ENCODE measurements at regions not wholly inside any gene's neighbourhood (a gene's known extent, or its start where the extent isn't known, plus 50 kb on each side); places are given as distances from the start of the nearest gene placed in this dataset.
"Not testable (repeated sequence)": the region's sequence is repeated elsewhere in the genome, so short reads cannot be mapped to it uniquely, and the experiment has no call there.

GRCh38 chr10:113491967-113492565 is 60.8 kb upstream of the HABP2 start:
- TF ChIP-seq PAX5 (IDR thresholded peaks at IDR 0.05; ENCODE audit: insufficient read depth, low read length, severe bottlenecking) (no peak), POLR2AphosphoS5 (IDR thresholded peaks at IDR 0.05; ENCODE audit: low read depth, low read length) (no peak), POU2F2 (IDR thresholded peaks at IDR 0.05; ENCODE audit: low read depth, low read length) (no peak), TAF1 (IDR thresholded peaks at IDR 0.05; ENCODE audit: low read depth, low read length) (no peak), SPI1 (IDR thresholded peaks at IDR 0.05; ENCODE audit: low read depth, low read length) (no peak), POLR2A (IDR thresholded peaks at IDR 0.05; ENCODE audit: low read depth, low read length) (no peak)
- DNase-seq (ENCODE audit: insufficient read length, low spot score) (no peak), FAIRE-seq (no peak)

GRCh38 chr10:113493195-113493594 is 59.7 kb upstream of the HABP2 start:
- TF ChIP-seq POLR2A (IDR thresholded peaks at IDR 0.05; ENCODE audit: low read depth, low read length) (no peak), PAX5 (IDR thresholded peaks at IDR 0.05; ENCODE audit: insufficient read depth, low read length, severe bottlenecking) (no peak), POLR2AphosphoS5 (IDR thresholded peaks at IDR 0.05; ENCODE audit: low read depth, low read length) (no peak), POU2F2 (IDR thresholded peaks at IDR 0.05; ENCODE audit: low read depth, low read length) (no peak), TAF1 (IDR thresholded peaks at IDR 0.05; ENCODE audit: low read depth, low read length) (no peak), SPI1 (IDR thresholded peaks at IDR 0.05; ENCODE audit: low read depth, low read length) (no peak)
- no peak for DNase-seq (ENCODE audit: insufficient read length, low spot score)
- FAIRE-seq = no peak

GRCh38 chr10:113493882-113494301 is 59.0 kb upstream of the HABP2 start:
- DNase-seq (ENCODE audit: insufficient read length, low spot score) (no peak), FAIRE-seq (no peak)
- TF ChIP-seq PAX5 (IDR thresholded peaks at IDR 0.05; ENCODE audit: insufficient read depth, low read length, severe bottlenecking) = no peak
- no peak for TF ChIP-seq SPI1 (IDR thresholded peaks at IDR 0.05; ENCODE audit: low read depth, low read length)
- TF ChIP-seq POLR2A (IDR thresholded peaks at IDR 0.05; ENCODE audit: low read depth, low read length) = no peak
- TF ChIP-seq POU2F2 (IDR thresholded peaks at IDR 0.05; ENCODE audit: low read depth, low read length) = no peak
- TF ChIP-seq TAF1 (IDR thresholded peaks at IDR 0.05; ENCODE audit: low read depth, low read length) = no peak

- TF ChIP-seq POLR2AphosphoS5 (IDR thresholded peaks at IDR 0.05; ENCODE audit: low read depth, low read length) = no peak
- no peak for TF ChIP-seq POU2F2 (IDR thresholded peaks at IDR 0.05; ENCODE audit: low read depth, low read length)
- no peak for TF ChIP-seq PAX5 (IDR thresholded peaks at IDR 0.05; ENCODE audit: insufficient read depth, low read length, severe bottlenecking)
- no peak for TF ChIP-seq POLR2A (IDR thresholded peaks at IDR 0.05; ENCODE audit: low read depth, low read length)
- TF ChIP-seq TAF1 (IDR thresholded peaks at IDR 0.05; ENCODE audit: low read depth, low read length) = no peak
- TF ChIP-seq SPI1 (IDR thresholded peaks at IDR 0.05; ENCODE audit: low read depth, low read length) = no peak
- FAIRE-seq (no peak), DNase-seq (ENCODE audit: insufficient read length, low spot score) (no peak)
Measured at GRCh38 chr10:113494761-113495160, 58.1 kb upstream of the HABP2 start.

GRCh38 chr10:113495553-113495952 is 57.3 kb upstream of the HABP2 start:
- FAIRE-seq (no peak), DNase-seq (ENCODE audit: insufficient read length, low spot score) (no peak)
- no peak for TF ChIP-seq POU2F2 (IDR thresholded peaks at IDR 0.05; ENCODE audit: low read depth, low read length)
- no peak for TF ChIP-seq POLR2A (IDR thresholded peaks at IDR 0.05; ENCODE audit: low read depth, low read length)
- TF ChIP-seq SPI1 (IDR thresholded peaks at IDR 0.05; ENCODE audit: low read depth, low read length) = no peak
- TF ChIP-seq PAX5 (IDR thresholded peaks at IDR 0.05; ENCODE audit: insufficient read depth, low read length, severe bottlenecking) = no peak
- TF ChIP-seq POLR2AphosphoS5 (IDR thresholded peaks at IDR 0.05; ENCODE audit: low read depth, low read length) = no peak

- DNase-seq (ENCODE audit: insufficient read length, low spot score) (no peak), FAIRE-seq (no peak)
- TF ChIP-seq POLR2A (IDR thresholded peaks at IDR 0.05; ENCODE audit: low read depth, low read length) (no peak), SPI1 (IDR thresholded peaks at IDR 0.05; ENCODE audit: low read depth, low read length) (no peak), TAF1 (IDR thresholded peaks at IDR 0.05; ENCODE audit: low read depth, low read length) (no peak), POU2F2 (IDR thresholded peaks at IDR 0.05; ENCODE audit: low read depth, low read length) (no peak)
Measured at GRCh38 chr10:113496111-113497109, 56.4 kb upstream of the HABP2 start.

- TF ChIP-seq POU2F2 (IDR thresholded peaks at IDR 0.05; ENCODE audit: low read depth, low read length) (no peak), PAX5 (IDR thresholded peaks at IDR 0.05; ENCODE audit: insufficient read depth, low read length, severe bottlenecking) (no peak), TAF1 (IDR thresholded peaks at IDR 0.05; ENCODE audit: low read depth, low read length) (no peak), SPI1 (IDR thresholded peaks at IDR 0.05; ENCODE audit: low read depth, low read length) (no peak), POLR2A (IDR thresholded peaks at IDR 0.05; ENCODE audit: low read depth, low read length) (no peak), POLR2AphosphoS5 (IDR thresholded peaks at IDR 0.05; ENCODE audit: low read depth, low read length) (no peak)
Measured at GRCh38 chr10:113497198-113497597, 55.7 kb upstream of the HABP2 start.

GRCh38 chr10:113498997-113499396 is 53.9 kb upstream of the HABP2 start:
- no peak for DNase-seq (ENCODE audit: insufficient read length, low spot score)
- TF ChIP-seq TAF1 (IDR thresholded peaks at IDR 0.05; ENCODE audit: low read depth, low read length) = no peak
- no peak for TF ChIP-seq PAX5 (IDR thresholded peaks at IDR 0.05; ENCODE audit: insufficient read depth, low read length, severe bottlenecking)
- no peak for TF ChIP-seq SPI1 (IDR thresholded peaks at IDR 0.05; ENCODE audit: low read depth, low read length)
- TF ChIP-seq POLR2AphosphoS5 (IDR thresholded peaks at IDR 0.05; ENCODE audit: low read depth, low read length) = no peak
- TF ChIP-seq POU2F2 (IDR thresholded peaks at IDR 0.05; ENCODE audit: low read depth, low read length) = no peak
- no peak for TF ChIP-seq POLR2A (IDR thresholded peaks at IDR 0.05; ENCODE audit: low read depth, low read length)
- FAIRE-seq = no peak

More at GRCh38 chr10:113497198-113497597, 55.7 kb upstream of the HABP2 start:
- DNase-seq (ENCODE audit: insufficient read length, low spot score) (no peak), FAIRE-seq (no peak)

- FAIRE-seq (no peak), DNase-seq (ENCODE audit: insufficient read length, low spot score) (no peak)
- TF ChIP-seq POLR2AphosphoS5 (IDR thresholded peaks at IDR 0.05; ENCODE audit: low read depth, low read length) = no peak
- no peak for TF ChIP-seq POU2F2 (IDR thresholded peaks at IDR 0.05; ENCODE audit: low read depth, low read length)
- no peak for TF ChIP-seq POLR2A (IDR thresholded peaks at IDR 0.05; ENCODE audit: low read depth, low read length)
- TF ChIP-seq PAX5 (IDR thresholded peaks at IDR 0.05; ENCODE audit: insufficient read depth, low read length, severe bottlenecking) = no peak
- TF ChIP-seq SPI1 (IDR thresholded peaks at IDR 0.05; ENCODE audit: low read depth, low read length) = no peak
- TF ChIP-seq TAF1 (IDR thresholded peaks at IDR 0.05; ENCODE audit: low read depth, low read length) = no peak
Measured at GRCh38 chr10:113499806-113500205, 53.0 kb upstream of the HABP2 start.

GRCh38 chr10:113501031-113501430 is 51.8 kb upstream of the HABP2 start:
- DNase-seq (ENCODE audit: insufficient read length, low spot score); FAIRE-seq: not testable (repeated sequence)

Data from GM12891 (cell line).